GM18499 (cell line): ENCODE measurements at regions not wholly inside any gene's neighbourhood (a gene's known extent, or its start where the extent isn't known, plus 50 kb on each side); places are given as distances from the start of the nearest gene placed in this dataset.
"Not testable (repeated sequence)": the region's sequence is repeated elsewhere in the genome, so short reads cannot be mapped to it uniquely, and the experiment has no call there.

ENCODE experiments used
- ATAC-seq: cut with Tn5 transposase; IDR thresholded peaks from one replicate; pipeline ENCODE4 v1.9.1; 2021; ENCODE audit warnings: moderate number of reproducible peaks; ENCODE audit not compliant: insufficient read depth, unreplicated experiment

DNA sequence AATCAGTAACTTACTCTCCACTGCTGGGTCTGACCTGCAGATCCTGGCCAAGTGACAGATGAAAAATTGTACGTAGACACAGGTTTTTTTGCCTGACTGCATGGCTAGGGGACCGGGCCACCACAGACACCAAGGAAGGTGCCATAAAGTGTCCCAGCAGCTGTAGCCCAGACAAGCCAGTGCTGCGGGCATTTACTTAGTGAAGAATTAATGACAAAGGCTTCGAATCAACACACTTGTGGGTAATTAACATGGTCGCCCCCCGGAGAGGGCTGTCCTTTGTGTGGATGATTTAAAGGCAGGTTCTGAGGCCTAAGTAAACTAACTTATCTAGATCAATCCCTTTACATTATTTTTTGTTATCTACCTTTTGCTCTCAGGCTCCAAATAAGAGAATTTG lies 1709.1 kb upstream of the LRRTM1 start:
- ATAC-seq, result no peak

DNA sequence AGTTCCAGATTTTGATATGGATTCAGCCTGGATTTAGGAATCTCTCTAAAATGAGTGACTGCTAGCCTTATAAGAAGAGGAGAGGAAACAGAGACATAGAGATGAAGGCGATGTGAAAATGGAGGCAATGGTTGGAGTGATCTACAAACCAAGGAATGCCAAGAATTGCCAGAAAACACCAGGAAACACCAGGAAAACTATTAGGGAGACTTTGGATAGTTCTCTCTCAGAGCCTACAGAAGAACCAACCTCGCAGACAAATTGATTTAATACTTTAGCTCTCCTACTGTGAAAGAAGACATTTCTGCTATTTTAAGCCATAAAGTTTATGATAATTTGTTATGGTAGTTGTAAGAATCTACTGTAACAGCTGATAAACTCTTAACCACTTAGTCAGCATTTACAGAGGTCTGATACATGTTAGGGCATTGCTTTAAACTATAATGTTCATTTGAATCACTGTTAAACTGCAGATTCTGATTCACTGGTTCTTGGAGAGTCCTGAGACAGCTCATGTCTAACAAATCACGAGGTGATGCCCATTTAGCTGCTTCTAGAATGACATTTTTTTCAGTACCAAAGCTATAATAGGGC lies 1702.6 kb upstream of the LRRTM1 start:
- no peak for ATAC-seq

DNA sequence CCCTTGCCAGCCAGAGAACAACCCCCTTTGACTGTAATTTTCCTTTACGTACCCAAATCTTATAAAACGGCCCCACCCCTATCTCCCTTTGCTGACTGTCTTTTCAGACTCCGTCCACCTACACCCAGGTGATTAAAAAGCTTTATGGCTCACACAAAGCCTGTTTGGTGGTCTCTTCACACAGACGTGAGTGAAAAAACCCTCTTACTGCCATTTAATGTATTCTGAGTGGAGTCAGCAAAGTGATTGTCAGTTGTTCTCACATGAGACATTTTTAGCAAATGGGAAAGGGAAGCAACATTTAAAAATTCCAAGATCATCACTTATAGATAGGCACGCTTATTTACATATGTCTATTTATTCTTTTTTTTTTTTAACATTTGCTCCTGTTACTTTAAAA lies 1701.3 kb upstream of the LRRTM1 start:
- ATAC-seq, result not testable (repeated sequence)

DNA sequence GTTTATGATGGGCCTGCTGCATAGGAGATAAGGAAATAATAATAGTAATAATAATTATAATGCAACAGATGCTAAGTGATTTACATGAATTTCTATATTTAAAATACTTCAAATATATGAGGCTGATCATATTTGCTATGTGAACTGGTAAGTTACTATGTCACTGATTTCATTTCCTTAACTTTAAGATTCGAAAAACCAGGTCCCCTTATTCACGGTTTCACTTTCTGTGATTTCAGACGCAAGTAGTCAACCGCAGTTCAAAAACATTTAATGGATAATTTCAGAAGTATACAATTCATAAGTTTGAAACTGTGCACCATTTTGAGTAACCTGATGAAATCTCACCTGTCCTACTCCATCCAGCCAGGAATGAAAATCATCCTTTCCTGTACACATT lies 1697.1 kb upstream of the LRRTM1 start:
- ATAC-seq, result no peak

DNA sequence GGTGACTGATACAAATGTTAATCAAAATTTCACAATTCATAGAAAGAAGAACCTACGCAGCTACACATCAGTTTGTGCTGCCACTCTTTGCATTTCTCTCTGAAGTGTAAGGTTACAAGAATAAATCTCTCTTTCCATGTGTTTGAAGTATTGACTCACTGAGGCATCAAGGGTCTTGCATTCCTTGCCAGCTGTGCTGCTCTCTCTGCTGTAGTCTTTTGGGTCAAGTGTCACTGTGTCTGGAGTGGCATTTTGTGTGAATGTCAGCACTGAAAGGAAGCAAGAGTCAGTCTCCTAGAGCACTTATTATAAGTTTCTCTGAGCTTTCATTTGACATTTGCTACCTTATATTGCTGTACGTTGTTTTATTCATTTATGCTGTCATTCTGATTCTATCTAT lies 1696.1 kb upstream of the LRRTM1 start:
- no peak for ATAC-seq

DNA sequence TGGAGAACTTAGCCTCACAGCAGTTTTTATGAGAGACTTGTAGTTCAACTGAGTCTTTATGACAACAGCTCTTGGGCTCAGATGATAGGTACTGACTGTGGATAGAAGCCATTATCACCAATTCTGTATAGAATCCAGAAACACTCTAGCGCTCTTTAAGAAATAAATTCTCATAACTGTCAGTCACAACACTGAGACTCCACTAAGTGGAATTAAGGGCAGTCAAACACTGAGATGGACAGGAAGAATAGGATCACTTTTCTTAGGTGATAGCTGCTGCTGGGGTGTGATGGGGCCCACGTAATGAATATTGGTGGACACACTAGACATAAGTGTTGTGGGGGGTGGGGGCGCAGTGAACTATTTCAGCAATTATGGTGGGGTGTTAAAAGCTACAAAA lies 1691.8 kb upstream of the LRRTM1 start:
- ATAC-seq, result no peak

DNA sequence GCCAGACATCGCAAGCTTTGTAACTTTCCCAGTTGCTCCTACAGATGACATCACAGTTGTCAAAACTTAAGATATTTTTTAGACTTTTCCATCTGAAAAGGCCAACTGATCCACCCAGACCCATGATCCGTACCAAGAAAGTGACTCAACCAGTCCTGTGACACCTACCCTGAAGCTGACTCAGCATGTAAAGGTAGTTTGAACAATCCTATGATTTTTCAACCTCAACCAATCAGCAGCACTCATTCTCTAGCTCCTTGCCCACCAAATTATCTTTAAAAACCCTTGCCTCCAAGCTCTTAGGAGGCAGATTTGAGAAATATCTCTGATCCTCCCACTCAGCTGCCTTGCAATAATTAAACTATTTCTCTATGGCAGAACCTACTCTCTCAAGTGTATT lies 1686.7 kb upstream of the LRRTM1 start:
- ATAC-seq, result no peak

DNA sequence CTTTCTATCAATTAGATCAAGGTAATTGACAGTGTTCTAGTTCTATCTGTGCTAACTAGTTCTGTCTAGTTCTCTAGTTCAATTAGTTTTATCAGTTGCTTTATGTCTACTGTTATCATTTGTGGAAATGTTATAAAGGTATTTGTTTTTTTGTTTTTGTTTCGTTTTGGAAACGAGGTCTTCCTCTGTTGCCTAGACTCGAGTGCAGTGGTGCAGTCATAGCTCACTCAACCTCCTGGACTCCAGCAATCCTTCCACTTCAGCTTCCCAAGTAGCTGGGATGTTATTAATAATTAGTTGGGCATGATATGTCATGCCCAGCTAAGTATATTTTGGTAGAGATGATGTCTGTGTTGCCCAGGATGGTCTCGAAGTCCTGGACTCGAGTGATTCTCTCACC lies 1682.8 kb upstream of the LRRTM1 start:
- ATAC-seq, result no peak

DNA sequence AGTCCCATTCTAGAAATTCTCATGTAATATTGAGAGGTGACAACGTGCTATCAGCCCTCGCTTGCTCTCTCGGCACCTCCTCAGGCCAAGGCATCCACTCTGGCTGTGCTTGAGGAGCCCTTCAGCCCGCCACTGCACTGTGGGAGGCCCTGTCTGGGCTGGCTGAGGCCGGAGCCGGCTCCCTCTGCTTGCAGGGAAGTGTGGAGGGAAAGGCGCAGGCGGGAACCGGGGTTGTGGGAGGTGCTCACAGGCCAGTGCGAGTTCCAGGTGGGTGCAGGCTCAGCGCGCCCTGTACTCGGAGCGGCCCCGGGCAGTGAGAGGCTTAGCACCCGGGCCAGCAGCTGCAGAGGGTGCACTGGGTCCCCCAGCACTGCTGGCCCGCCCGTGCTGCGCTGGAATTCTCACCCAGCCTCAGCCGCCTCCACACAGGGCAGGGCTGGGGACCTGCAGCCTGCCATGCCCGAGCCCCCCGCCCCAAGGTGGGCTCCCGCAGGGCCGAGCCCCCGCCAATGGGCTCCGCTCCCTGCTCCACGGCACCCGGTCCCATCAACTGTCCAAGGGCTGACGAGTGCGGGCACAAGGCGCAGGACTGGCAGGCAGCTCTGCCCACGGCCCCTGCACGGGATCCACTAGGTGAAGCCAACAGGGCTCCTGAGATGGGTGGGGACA lies 1680.6 kb upstream of the LRRTM1 start:
- no peak for ATAC-seq

DNA sequence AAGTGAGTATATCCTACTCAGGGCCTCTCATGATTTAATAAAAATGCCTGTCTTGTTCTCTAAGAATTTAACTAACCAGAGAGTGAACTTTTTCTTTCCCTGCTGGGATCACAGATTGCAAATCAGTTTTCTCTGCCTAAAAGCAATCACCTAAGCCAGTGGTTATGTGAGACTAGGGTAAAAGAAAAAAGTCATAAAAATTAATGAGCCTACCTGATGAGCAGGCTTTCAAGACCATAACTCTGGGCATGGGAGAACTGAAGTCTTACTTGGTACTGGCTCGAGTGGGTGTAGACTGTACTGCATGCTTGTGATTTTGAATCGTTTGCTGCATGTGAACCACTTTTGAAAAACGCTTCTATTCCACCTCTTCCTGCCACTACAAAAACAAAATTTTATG lies 1677.0 kb upstream of the LRRTM1 start:
- ATAC-seq, result no peak

DNA sequence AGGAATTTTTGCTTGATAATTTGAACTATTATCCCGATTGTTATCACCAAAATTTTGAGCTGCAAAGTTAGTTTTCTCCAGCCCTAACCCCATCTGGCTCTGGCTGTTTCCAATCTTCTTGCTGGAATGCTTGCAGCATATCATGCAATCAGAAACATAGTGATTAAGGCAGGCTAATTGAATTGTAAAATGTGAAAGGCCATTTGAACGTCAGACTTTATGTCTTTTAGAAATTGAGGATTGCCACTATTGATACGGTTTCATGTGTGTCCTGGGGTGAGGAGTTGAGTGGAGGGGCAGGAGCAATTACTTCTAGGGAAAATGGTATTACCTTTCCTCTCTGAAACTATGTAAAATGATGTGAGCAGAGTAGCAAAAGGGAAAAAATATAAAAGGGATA lies 1674.5 kb upstream of the LRRTM1 start:
- ATAC-seq, result no peak

DNA sequence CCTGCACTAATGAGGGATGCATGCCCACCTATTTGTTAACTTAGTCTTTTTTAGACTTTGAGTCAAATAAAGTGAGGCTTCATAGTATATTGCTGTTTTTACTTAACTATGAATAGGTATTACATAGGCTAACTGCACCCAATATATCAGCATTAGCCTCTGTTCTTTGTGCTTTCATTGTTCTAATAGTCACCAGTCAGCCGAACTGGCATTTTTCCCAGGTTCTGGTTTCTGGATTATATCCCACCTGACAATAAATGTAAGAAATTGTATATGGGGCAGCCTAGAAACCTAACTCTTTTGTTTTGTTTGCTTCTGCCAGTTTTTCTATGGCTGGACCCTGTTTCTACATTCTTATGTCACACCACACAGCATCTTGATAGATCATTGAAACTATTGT lies 1672.4 kb upstream of the LRRTM1 start:
- ATAC-seq, result no peak

DNA sequence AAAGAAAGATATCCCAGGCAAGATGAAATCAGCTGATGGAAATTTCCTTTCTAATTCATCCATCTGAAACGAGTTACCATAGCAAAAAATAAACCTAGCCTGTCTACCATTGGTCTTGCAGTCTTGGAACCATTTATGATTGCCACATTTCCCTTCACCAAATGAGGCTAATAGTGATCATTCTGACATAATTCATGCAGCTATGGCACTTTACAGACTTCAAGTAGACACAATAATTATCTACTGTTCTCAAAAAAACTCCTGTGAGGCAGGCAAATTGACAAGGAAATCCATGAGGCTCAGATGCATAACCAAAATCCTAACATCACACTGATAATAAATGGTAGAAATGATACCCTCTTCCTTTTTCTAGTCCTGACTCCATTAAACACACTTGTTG lies 1669.7 kb upstream of the LRRTM1 start:
- ATAC-seq, result no peak

DNA sequence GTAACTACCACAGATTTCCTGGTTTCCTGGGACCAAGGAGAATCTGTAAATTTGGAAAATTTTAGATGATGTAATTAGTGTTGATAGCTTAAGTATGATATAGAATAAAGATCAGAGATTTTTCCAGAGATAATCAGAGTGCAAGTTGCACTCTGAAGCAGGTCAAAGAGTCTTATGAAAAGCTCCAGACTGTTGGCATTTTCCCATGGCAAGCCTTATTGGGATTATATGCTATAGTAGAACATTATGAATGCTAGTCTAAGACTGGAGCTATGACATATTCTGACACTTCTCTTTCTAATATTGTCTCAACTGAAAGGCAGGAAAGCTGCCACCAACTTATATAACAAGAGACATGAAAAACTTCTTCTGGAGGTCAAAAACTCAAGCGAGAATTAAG lies 1638.3 kb upstream of the LRRTM1 start:
- ATAC-seq, result no peak

DNA sequence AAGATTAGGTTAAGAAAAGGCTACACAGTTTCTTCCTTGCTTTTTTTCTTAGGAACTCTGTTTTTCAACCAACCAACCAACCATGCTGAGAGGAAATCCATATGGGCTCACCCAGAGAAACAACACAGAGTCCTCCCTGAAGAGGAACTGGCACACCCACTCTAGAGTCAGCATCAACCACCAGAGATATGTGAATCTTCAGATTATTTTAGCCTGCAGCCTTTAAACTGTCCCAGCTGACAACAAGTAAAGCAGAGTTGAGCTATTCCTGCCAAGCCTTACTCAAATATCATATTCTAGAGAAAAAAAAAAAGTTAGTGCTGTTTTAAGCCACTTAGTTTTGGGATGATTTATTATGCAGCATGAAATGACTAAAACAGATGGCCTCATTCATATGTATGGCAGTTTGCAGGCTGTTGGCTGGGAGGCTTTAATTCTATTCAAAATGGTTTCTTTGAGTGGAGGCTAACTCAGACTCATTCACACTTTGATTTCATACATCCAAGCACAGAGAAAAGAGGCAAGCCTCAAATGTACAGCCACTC lies 1637.7 kb upstream of the LRRTM1 start:
- no peak for ATAC-seq

DNA sequence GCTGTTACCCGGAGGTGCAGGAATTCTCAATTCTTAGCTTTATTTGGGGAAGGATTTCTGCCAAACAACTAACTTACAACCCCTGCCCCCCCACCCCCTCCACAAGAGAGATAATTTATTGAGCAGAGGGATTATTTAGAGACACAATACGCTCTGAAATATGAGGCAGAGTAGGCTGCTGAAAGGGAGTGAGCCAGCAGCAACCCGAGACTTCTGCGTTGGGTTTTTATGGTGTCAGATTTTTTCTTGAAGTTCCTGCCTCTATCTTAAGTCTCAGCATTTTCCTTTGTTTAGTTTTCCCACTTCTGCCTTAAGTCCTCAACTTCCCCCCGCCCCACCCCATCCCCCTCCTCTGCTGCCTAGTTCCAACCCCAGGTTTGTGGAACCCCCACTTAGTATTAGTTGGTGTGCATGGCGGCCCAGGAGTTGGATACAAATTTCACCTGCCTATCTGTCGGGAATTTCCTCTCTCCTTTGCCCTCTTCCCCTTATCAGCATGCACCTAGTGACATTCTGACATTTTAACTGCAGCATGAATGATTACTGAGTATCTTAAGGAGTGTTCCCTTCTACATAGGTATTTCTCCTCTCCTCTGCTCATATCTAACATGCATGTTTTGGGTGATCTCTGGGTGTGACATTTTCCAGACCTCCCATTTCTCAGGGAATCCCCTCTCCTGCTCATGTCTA lies 1635.9 kb upstream of the LRRTM1 start:
- ATAC-seq, result no peak

DNA sequence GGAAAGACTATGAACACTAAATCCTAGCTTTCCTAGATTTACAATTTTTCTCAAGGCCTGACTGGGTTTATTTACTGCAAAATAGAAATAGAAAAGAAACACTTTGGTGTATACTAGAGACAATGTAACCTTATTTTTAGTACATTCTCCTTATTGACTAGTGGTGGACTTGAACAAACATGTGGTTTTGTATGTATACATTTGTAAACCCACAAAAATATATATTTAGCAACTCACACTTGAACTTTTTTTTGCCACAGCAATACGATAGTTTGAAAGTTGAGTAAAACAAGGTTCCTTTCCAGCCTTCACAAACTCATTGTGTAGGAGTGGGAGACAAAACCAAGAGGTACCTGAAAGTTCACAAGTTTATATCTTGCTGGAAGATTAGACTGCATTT lies 1633.4 kb upstream of the LRRTM1 start:
- ATAC-seq, result no peak

DNA sequence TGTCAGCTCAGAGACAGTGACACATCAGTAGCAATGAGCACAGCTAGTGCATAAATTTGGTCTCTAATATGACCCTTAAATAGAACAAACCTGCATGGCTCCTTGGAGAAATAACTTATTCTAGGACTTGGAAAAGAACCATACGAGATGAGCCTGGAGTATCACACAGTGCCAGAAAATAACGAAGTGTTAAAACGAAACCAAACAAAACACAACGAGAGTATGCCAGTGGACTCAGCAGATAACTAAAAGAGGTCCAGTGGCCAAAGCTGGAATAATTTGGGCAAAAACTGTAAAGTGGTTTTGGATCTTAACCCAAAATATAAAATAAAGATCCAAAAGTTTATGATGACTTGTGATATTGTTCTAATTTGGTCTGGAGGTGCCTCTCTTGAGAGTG lies 1599.0 kb upstream of the LRRTM1 start:
- no peak for ATAC-seq

DNA sequence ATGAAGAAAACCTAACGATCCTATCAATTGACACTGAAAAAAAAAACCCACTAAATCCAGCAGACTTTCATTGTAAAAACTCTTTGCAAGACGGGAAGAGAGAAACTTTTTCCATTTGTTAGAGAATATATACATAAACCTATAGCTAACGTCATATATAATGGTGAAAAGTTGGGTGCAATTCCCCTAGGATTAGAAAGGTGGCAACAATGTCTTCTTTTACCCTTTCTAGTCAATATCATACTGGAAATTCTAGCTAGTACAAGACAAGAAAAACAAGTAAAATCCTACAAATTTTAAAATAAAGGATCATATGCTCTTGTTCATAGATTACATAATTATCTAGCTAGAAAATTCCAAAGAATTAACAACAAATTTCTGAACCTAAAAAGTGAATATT lies 1596.5 kb upstream of the LRRTM1 start:
- no peak for ATAC-seq

DNA sequence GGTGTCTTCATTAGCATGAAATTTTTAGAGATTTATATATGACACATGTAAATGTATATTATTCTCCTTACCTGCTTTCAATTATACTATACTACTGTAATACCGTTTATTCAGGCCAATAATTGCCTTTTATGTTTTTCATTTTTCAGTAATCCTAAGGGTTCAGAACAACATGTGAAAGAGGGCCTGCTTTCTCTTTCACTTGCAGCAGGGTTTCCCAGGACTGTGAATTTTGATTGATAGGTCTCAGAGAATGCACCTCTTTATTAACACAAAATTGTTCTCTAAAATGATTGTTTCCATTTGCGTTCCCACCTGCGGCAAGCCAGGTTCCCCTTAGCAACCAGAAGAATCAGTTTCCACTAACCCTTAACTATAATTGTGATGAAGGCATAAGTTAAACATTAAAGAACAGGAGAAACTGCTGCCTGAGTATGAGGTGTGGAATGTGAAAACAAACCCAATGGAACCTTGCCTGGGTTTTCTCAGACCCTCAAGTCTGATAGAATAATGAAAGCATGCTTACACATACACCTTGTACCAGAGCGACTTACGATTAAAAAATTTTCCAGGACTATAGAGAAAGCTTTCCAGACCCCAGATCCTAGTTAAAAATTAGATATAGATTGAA lies 1591.2 kb upstream of the LRRTM1 start:
- ATAC-seq, result no peak

DNA sequence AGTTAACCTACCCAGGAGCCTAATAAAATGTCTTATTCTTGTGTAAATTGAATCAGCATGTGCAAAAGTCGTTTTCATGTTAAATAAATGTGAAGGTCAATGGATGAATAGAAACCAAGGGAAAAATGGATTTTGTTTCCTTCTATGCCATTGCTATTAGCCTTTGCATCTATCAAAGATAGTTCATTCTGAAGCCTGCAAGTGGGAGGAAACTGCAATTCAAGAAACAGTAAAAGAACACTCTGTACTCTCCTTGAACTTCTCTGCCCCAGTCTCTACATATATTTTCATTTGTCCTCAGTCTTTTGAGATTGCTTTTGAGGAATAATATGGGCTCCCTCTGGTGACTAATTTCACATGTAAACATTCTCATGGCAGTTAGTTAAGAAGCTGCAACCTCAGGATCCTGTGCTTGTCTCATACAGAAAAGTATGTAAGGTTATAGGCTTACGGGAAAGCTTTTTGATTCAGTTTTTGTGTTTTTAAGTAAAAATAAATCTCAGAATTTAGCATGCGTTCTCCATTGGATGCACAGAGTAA lies 1590.0 kb upstream of the LRRTM1 start:
- no peak for ATAC-seq
